CD4-positive, CD25-positive, alpha-beta regulatory T cell (primary cell): ENCODE measurements at regions not wholly inside any gene's neighbourhood (a gene's known extent, or its start where the extent isn't known, plus 50 kb on each side); places are given as distances from the start of the nearest gene placed in this dataset.

ENCODE experiments used
- ATAC-seq, 2 donors: fragments of 150-1000 bp; cut with Tn5 transposase; one replicate each; pipeline ENCODE4 v1.10.0; 2021; ENCODE audit warnings: low read depth in 2 of 2, moderate number of reproducible peaks in 2 of 2, moderate library complexity in 1 of 2
- DNase-seq, 3 donors: peaks; one replicate each; pipeline versions ENCODE4 v3.0.0 to v3.0.0-alpha.2; 2012 to 2022; ENCODE audit warnings: mixed read lengths in 1 of 3
- H3K27ac ChIP-seq: one replicate; pipeline ENCODE4 v1.7.0; 2013; ENCODE audit warnings: mild to moderate bottlenecking, low read length; ENCODE audit not compliant: insufficient read depth, poor library complexity, severe bottlenecking
- H3K27me3 ChIP-seq: one replicate; pipeline ENCODE4 v1.7.0; 2013; ENCODE audit warnings: low read length; ENCODE audit not compliant: control insufficient read depth, insufficient read depth
- H3K36me3 ChIP-seq: one replicate; pipeline ENCODE4 v1.7.0; 2013; ENCODE audit warnings: mild to moderate bottlenecking, low read length, moderate library complexity; ENCODE audit not compliant: control insufficient read depth, insufficient read depth
- H3K4me1 ChIP-seq: 2 replicates; pipeline ENCODE4 v1.7.0; 2013; ENCODE audit warnings: mild to moderate bottlenecking, low read length; ENCODE audit not compliant: insufficient read depth, control insufficient read depth, poor library complexity, severe bottlenecking
- H3K4me3 ChIP-seq: one replicate; pipeline ENCODE4 v1.7.0; 2013; ENCODE audit warnings: low read depth, mild to moderate bottlenecking, low read length, moderate library complexity
- H3K9me3 ChIP-seq, 2 experiments: 1 replicate in 1 of 2; 2 replicates in 1 of 2; pipeline ENCODE4 v1.7.0; 2013; ENCODE audit warnings: low read length in 2 of 2, mild to moderate bottlenecking in 1 of 2, moderate library complexity in 1 of 2; ENCODE audit not compliant: control insufficient read depth in 2 of 2
- H3K27ac Mint-ChIP-seq, 3 donors: one replicate each; pipeline ENCODE4 v1.8.0; 2020 to 2022; ENCODE audit warnings: mild to moderate bottlenecking in 3 of 3, mixed read lengths in 3 of 3, moderate library complexity in 2 of 3
- H3K27me3 Mint-ChIP-seq: one replicate; pipeline ENCODE4 v1.8.0; 2022; ENCODE audit warnings: mild to moderate bottlenecking, mixed read lengths
- H3K36me3 Mint-ChIP-seq: one replicate; pipeline ENCODE4 v1.8.0; 2020; ENCODE audit warnings: mixed read lengths
- H3K4me1 Mint-ChIP-seq, 4 donors: one replicate each; pipeline ENCODE4 v1.8.0; 2020 to 2022; ENCODE audit warnings: mixed read lengths in 4 of 4, mild to moderate bottlenecking in 1 of 4
- H3K4me3 Mint-ChIP-seq, 4 donors: one replicate each; pipeline ENCODE4 v1.8.0; 2020 to 2022; ENCODE audit warnings: mild to moderate bottlenecking in 4 of 4, mixed read lengths in 4 of 4, moderate library complexity in 3 of 4
- H3K9me3 Mint-ChIP-seq, 7 donors: one replicate each; pipeline ENCODE4 v1.8.0; 2020 to 2022; ENCODE audit warnings: mixed read lengths in 7 of 7, mild to moderate bottlenecking in 3 of 7, moderate library complexity in 2 of 7

DNA sequence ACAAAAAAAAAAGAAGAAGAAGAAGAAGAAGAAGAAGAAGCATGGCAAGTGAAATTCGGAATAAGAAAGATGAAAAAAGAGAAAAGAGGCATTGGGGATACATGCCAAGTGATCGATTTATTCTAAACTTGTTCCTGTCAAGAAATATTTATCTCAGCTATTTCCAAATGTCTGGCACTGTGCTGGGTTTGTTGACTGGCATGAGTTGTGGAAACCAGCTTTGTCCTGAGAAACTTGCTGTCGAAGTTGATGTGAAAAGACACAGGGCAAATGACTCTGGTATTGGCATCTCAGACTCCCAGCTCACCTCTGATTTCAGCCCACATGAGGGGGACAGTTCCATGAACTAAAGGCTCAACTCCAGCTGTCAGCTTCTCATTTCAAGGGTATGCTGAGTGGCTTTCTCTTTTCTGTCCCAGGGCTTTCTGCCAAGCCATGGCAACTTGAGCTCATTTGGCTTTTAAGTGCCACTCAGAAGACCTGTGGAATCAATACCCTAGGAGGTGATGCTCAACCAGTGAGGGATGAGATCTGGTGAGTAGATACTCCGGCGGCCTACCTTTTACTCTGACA lies 253.3 kb upstream of the JAG1 start:
- H3K4me3 ChIP-seq = no peak overlapping the region
- Mint-ChIP-seq H3K9me3 (peaks cover 0 to 14% (median 4%) of the 10 kb centered on the region in 7 donors), H3K27me3 (no peaks in the 10 kb centered on the region), H3K4me1 (no peaks in the 10 kb centered on the region), H3K36me3 (no peaks in the 10 kb centered on the region), H3K27ac (no peak overlapping the region), H3K4me3 (no peak overlapping the region)
- H3K27ac ChIP-seq = no peak overlapping the region
- no peaks in the 10 kb centered on the region for H3K36me3 ChIP-seq
- no peak for ATAC-seq
- H3K4me1 ChIP-seq = no peaks in the 10 kb centered on the region
- H3K27me3 ChIP-seq = no peaks in the 10 kb centered on the region
- H3K9me3 ChIP-seq = no peaks in the 10 kb centered on the region
- no peak for DNase-seq

DNA sequence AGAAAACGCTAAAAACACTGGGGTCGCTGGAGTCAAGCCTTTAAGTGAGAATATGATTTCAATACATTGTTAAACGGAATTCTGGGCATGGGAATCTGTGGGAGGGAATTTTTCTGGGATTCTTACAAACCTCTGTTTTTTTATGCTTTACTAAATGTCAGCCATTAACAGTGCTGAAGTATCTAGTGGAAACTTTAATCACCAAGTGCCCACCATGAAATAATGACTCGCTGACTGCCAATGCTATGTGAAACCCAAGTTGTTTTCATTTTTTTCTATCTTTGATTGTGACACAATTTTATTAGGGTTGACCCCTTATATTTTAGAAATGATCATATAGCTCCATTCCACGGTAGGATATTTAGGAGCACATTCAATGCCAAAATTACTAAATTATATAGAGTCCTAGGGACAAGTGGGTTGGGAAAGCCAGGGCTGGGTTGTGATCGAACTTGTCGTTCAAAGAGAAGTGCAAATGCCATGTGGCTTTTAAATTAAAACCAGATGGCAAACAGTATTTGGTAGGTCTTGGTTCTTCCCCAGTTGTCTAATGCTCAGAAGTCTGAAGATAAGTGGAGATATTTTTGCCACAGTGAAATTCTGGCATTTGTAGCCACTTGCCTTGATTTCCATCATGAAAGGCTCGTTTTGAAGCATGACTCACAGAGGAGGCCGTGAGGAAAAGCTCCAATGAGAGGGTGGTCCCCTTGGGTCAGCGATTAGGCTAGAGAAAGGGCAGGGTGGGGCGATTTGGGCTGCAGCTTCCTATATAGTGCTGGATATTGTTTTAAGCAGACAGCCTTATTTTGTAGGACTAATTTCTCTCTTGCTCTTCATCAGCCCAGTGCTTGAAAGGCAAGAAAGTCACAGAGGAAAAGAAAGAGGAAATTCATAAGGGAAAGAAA lies 254.4 kb upstream of the JAG1 start:
- Mint-ChIP-seq H3K9me3 (peaks cover 0 to 14% (median 4%) of the 10 kb centered on the region in 7 donors), H3K4me3 (no peak overlapping the region), H3K27ac (no peak overlapping the region), H3K36me3 (no peaks in the 10 kb centered on the region), H3K4me1 (no peaks in the 10 kb centered on the region), H3K27me3 (no peaks in the 10 kb centered on the region)
- no peak overlapping the region for H3K27ac ChIP-seq
- H3K4me3 ChIP-seq = no peak overlapping the region
- ATAC-seq = no peak
- H3K4me1 ChIP-seq = no peaks in the 10 kb centered on the region
- H3K27me3 ChIP-seq = no peaks in the 10 kb centered on the region
- no peaks in the 10 kb centered on the region for H3K9me3 ChIP-seq
- no peaks in the 10 kb centered on the region for H3K36me3 ChIP-seq
- DNase-seq = no peak

DNA sequence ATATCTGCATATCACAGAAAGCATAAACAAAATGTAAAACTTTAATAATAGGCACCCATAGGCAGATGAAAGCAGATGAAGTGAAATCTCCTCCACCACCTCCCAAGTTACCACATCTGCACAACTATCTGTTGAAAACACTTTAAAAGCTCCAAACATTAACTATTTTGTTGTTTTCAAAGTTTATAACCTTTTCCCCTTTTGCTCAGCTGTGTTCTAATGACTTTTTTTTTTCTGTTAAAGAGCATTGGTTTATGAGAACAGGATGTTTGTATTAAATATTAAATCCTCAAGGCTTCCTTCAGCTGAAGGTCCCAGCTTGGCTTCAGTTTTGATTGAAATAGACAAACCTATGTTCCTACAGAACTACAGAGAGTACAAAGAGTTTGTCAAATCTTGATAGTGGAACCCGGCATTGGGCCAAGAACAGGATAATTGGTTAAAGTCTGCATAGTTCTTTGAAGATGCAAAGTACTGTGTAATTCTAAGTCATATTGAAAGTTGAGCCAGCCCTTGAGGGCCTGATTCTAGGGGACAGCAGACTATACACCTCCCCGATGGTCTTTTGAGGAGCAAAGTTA lies 255.1 kb upstream of the JAG1 start:
- no peaks in the 10 kb centered on the region for H3K4me1 ChIP-seq
- H3K4me3 ChIP-seq = no peak overlapping the region
- no peak overlapping the region for H3K27ac ChIP-seq
- H3K27me3 ChIP-seq = no peaks in the 10 kb centered on the region
- peaks cover 0 to 14% (median 4%) of the 10 kb centered on the region in 7 donors for H3K9me3 Mint-ChIP-seq
- no peaks in the 10 kb centered on the region for H3K9me3 ChIP-seq
- H3K4me1 Mint-ChIP-seq = no peaks in the 10 kb centered on the region
- H3K27me3 Mint-ChIP-seq = no peaks in the 10 kb centered on the region
- no peak overlapping the region for H3K27ac Mint-ChIP-seq
- ATAC-seq (no peak), DNase-seq (no peak)
- no peak overlapping the region for H3K4me3 Mint-ChIP-seq
- no peaks in the 10 kb centered on the region for H3K36me3 Mint-ChIP-seq
- no peaks in the 10 kb centered on the region for H3K36me3 ChIP-seq

DNA sequence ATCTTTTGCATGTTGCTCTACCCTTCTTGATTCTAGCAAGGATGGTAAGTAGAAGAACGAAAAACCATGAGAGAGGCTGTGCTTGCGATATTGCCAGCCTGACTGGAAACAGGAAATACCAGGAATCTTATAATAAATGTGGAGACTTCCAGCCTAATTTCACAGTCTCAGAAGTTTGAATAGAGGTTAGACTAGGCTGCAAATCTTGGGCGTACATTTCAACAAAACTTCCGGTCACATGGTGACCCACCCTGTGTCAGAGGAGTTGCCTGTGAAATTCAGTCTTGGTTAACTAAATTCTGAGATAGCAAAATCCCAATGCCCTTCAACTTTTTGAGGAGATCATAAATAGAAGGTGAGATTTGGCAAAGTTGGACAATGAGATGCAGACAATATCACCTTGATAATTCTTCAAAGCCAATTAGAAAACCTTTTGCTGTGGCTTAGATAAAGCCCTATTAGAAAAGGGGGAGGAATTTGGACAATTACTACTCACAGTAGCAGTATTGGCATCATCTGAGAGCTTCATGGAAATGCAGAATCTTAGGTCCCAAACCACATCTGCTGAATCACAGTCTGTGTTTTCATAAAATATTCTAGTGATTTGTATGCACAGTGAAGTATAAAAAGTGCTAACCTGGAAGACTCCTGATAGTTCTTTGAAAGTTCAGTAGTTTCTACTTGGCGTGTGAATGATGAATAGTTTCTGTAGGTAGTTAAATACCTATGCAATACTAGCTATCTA lies 262.0 kb upstream of the JAG1 start:
- H3K27me3 Mint-ChIP-seq = no peaks in the 10 kb centered on the region
- H3K4me1 Mint-ChIP-seq = no peaks in the 10 kb centered on the region
- H3K27ac ChIP-seq = no peak overlapping the region

DNA sequence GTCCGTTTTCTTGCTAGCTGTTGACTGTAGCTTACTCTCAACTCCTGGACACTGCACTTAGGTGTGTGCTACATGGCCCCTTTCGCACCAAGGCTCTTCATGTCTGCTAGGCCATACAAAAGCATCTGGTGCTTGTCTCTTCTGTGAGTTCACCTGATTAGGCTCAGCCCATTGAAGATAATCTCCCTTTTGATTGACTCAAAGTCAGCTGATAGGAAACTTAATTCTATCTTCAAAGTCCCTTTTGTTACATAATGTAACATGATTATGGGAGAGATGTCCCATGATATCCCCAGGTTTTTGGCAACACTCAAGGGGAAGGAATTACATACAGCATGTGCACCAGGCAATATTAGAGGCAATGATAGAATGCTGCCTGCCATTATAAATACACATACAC lies 263.0 kb upstream of the JAG1 start:
- no peaks in the 10 kb centered on the region for H3K9me3 ChIP-seq
- no peaks in the 10 kb centered on the region for H3K36me3 ChIP-seq
- Mint-ChIP-seq H3K4me3 (no peak overlapping the region), H3K4me1 (no peaks in the 10 kb centered on the region), H3K9me3 (peaks cover 0 to 7% (median 6%) of the 10 kb centered on the region in 7 donors), H3K27ac (no peak overlapping the region), H3K36me3 (no peaks in the 10 kb centered on the region), H3K27me3 (no peaks in the 10 kb centered on the region)
- no peaks in the 10 kb centered on the region for H3K4me1 ChIP-seq
- no peak for ATAC-seq
- H3K4me3 ChIP-seq = no peak overlapping the region
- no peak for DNase-seq
- H3K27ac ChIP-seq = no peak overlapping the region
- no peaks in the 10 kb centered on the region for H3K27me3 ChIP-seq

More for the DNA sequence above, 262.0 kb upstream of the JAG1 start:
- H3K27me3 ChIP-seq = no peaks in the 10 kb centered on the region
- no peak overlapping the region for H3K4me3 ChIP-seq
- H3K4me3 Mint-ChIP-seq = no peak overlapping the region
- H3K27ac Mint-ChIP-seq = no peak overlapping the region
- no peaks in the 10 kb centered on the region for H3K9me3 ChIP-seq
- no peaks in the 10 kb centered on the region for H3K36me3 Mint-ChIP-seq
- no peak for ATAC-seq
- no peaks in the 10 kb centered on the region for H3K36me3 ChIP-seq
- no peak for DNase-seq
- no peaks in the 10 kb centered on the region for H3K4me1 ChIP-seq
- H3K9me3 Mint-ChIP-seq = peaks cover 0 to 10% (median 5%) of the 10 kb centered on the region in 7 donors

DNA sequence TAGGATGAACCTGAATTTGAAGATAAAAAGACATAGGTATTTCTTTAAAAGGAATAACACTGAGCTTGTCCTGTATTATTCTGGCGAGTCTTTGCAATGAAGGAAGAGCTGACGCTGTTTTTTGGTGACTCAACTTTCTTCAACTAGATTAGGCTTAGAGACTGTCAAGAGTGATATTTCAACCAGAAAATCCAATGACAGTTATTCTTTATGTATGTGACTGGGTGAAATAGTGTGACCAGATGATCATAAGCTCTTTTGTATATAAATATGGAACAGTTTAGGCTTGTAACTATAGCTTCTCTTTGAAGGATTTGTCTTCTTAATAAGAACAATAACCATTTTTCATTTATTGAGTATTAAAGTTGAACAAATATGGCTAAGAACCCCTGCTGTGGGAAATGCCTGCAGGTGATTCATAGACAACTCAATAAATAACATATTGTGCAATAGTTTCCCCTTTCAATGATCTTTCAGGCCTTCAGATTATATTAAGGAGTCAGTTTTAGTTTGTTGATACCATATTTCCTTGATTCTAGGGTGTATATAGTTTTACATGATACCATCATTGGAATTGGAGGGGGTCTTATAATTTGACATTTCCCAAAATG lies 265.6 kb upstream of the JAG1 start:
- no peaks in the 10 kb centered on the region for H3K36me3 ChIP-seq
- H3K27ac Mint-ChIP-seq = no peak overlapping the region
- H3K4me3 Mint-ChIP-seq = no peak overlapping the region
- H3K27me3 Mint-ChIP-seq = no peaks in the 10 kb centered on the region
- H3K36me3 Mint-ChIP-seq = no peaks in the 10 kb centered on the region
- no peaks in the 10 kb centered on the region for H3K4me1 Mint-ChIP-seq
- peaks cover 0 to 10% (median 5%) of the 10 kb centered on the region in 7 donors for H3K9me3 Mint-ChIP-seq
- H3K27me3 ChIP-seq = no peaks in the 10 kb centered on the region
- H3K9me3 ChIP-seq = no peaks in the 10 kb centered on the region
- no peak for DNase-seq
- H3K4me1 ChIP-seq = no peaks in the 10 kb centered on the region
- no peak for ATAC-seq
- no peak overlapping the region for H3K27ac ChIP-seq
- no peak overlapping the region for H3K4me3 ChIP-seq

DNA sequence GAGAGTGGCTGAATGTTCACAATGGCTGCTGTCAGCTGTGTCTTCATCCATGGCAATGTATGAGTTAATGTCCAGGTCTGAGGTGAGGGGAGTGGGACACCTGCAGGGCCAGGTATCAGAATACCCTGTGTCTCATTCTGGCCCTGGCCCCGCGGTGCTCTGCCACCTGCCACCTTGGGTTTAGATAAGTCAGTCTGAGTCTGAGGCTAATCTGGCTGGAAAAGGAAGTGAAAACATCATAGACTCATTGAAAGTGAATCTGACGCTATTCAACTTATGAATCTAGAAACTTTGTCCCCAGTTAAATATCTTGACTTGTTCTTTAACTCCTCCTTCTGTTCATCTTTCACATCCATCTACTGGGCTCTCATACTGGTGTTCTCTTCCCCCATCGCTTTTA lies 267.1 kb upstream of the JAG1 start:
- Histone ChIP-seq H3K36me3 (no peaks in the 10 kb centered on the region), H3K4me3 (no peak overlapping the region), H3K27me3 (no peaks in the 10 kb centered on the region), H3K4me1 (no peaks in the 10 kb centered on the region), H3K9me3 (no peaks in the 10 kb centered on the region), H3K27ac (no peak overlapping the region)
- no peaks in the 10 kb centered on the region for H3K36me3 Mint-ChIP-seq
- H3K4me3 Mint-ChIP-seq = no peak overlapping the region
- no peak for ATAC-seq
- H3K27ac Mint-ChIP-seq = no peak overlapping the region
- H3K9me3 Mint-ChIP-seq = peaks cover 0 to 10% (median 4%) of the 10 kb centered on the region in 7 donors
- H3K4me1 Mint-ChIP-seq = no peaks in the 10 kb centered on the region
- DNase-seq = no peak
- H3K27me3 Mint-ChIP-seq = no peaks in the 10 kb centered on the region
